Activated T-cell treated with anti-CD3 and anti-CD28 coated beads for 48 hours (primary cell): ENCODE measurements at regions not wholly inside any gene's neighbourhood (a gene's known extent, or its start where the extent isn't known, plus 50 kb on each side); places are given as distances from the start of the nearest gene placed in this dataset.

ENCODE experiments used
- DNase-seq: peaks from one replicate; pipeline ENCODE4 v3.0.0-alpha.2; 2020; ENCODE audit warnings: low read depth

DNA sequence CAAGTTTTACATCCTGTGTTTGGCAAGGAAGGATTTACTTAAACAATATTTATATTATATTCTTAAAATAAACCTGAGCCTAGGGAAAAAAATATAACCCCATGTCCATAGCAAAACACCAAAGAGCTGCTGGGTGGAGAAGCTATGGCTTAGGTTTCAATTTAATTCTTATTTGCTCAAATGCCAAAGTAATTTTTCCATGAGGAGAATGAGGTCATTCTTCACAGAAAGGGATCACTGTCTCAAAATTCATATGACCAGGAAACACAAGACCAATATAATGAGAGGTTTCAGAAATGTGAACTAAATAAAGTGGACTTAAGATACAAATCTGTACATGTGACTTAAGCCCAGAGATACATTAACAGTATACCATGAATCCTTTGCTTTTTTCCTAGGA, 195.0 kb downstream of the PHLDA1 start:
- DNase-seq, result no peak

DNA sequence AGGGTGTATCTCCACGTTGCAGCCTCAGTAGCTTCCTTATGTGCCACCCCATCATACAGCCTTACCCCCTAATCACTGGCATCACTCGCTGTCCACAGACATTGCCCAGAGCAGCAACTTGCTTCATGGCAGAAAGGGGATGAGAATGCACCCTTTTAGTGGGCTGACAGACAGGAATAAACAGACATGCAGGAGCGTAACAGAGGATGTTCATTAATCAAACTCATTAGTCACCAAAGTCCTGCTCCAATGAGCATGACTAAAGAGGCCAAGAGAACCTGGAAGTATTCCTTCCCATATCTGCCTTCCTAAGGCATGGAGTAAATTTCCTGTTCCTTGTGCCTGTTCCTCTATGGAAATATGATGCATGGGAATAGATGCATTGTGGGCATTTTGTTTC, 197.0 kb downstream of the PHLDA1 start:
- DNase-seq, result no peak

DNA sequence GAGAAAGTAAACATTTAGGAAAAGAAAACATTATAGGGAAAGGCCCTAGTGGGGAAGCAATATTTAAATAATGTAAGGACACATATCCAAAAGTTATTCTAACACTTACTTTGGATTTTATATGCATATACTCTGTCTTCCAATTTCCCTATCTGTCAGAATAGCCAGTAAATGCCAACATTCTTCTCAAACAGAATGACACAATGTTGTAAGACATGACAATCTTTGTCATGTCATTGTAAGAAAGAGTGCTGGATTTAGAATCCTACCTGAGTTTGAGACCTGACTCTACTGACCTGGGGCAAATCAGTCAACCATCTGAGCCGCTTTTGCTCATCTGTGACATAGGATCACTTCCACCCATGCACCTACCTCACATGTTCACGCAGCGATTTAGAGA, 198.3 kb downstream of the PHLDA1 start:
- no peak for DNase-seq

DNA sequence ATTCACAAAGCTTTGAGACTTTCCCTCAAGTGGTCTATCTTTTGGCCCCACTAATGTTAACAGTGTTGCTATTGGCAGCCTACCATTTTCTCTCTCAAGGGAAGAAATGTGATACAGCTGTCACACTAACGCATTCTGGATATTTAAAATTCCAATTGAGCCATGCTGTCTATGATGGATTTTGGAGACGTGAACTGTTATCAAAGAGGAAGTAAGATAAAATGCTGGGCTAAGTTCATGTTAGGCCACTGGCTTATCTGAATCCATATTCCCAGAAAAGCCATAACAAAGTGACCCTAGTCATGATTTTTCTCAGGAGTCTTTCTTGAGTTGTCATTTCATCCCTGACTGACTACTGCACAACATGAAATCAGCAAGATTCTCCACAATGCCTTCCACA, 200.2 kb downstream of the PHLDA1 start:
- DNase-seq, result no peak

DNA sequence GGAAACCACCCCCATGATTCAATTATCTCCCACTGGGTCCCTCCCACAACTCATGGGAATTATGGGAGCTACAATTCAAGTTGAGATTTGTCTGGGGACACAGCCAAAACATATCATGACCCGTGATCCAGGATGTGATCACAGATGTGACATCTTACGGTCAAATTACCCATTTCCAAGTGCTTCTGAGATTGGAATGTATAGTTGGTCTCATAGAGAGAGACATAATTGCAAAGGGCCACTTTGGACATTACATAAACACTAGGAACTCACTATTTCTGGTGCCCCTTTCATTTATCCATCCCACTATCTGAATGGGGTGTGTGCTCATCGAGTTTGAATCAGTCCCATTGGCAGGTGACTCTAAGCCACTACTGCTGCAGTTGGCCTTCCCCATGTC, 204.5 kb downstream of the PHLDA1 start:
- DNase-seq, result no peak

DNA sequence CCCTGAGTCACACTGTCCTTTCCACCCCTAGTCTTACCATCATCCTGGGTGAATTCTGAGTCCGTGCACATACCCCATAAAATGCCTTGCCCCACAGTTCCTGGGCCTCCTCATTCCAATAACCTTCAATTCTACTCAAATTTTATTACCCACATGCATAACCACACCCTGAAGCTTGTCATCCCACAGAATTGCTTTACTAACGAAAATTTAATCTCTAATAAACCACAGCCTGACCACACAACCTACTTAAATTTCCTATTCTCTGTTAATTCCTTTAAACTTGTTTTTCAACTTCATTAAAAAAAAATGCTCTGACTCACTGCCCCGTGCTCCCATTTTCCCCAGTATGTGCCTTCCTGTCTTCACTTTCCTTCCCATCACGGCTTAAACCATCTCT, 205.9 kb downstream of the PHLDA1 start:
- no peak for DNase-seq

DNA sequence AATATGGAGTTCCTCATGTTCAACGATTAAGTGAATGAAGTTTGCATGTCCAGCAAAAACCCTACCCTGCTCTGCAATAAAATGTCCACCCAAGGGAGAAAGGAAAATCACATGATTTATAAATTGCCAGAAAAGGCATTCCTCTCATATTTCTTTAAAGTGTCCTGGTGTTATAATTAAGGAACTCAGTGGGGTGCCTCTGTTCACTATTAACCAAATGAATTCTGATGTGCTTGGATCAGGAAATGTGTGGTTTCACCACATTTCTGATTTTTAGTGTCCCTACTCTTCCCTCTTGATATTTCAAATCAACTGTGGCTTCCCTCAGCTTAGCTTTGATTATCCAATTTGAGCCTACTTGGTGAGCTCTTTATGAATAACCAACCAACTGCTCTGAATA, 208.1 kb downstream of the PHLDA1 start:
- DNase-seq, result no peak

DNA sequence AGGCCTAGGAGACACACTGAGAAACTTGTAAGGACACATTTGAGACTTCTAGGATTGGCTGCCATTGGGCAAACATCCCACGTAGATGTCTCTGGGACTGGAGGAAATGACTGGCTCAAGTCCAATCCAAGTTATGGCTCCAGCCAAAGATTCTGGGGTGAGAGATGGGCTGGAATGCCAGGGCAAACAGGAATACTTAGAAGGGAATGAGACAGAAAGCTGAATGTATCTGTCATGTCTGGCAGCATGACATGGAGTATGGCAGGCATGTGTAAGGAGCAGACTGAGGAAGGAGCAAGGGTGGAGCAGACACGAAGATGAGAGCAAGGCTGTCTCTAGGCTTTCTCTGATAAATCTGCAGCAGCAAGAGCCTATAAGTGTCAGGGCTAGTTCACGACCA, 209.2 kb downstream of the PHLDA1 start:
- DNase-seq, result no peak

DNA sequence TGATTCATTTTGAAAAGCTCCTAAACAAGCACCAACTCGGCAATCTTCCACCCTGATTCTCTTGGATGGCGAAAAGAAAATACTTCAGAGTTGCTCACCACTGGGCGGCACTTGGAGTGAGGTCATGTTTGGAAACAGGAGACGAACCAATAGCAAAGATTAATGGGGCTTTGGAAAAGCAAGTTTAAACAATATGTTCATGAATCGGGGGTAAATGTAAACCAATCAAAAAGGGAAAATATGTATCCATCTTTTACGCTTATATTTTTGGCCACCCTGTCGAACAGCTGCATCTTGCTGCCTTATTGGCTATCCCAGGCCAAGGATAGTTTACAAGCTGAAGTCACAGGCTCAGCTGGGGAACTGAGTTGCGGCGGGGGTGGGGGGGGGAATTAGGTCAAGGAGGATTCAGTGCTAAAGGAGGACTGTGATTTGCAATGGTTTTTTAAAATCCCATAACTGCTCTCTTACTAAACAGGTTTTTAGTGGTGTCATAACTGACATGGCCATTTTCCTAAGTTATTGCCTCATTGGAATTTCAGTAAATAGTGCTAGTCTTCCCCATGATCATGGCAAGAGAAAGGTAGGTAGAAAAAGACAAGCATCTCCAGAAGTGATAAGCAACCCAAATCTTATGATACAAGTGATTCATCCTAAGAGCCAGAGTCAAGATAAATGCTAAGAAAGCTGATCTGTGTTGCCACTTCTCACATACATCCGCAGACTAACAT, 210.6 kb downstream of the PHLDA1 start:
- DNase-seq, result no peak

DNA sequence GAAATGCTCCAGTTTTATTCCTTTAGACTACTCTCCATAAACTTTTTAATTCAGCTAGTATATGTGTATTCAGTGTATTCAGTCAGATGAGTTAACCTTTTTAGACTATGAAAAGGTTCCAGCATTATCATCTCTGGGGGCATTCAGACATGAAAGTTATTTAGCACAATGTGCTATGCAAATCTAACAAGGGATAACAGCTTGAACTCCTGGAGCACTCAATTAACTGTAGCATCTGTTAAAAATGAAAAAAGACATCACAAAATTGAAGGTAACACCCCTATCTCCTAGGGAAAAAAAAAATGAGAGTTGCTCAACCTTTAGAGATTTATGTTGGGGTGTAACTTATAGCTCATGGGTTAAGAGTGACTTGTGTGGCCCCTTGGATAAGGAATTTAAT, 211.5 kb downstream of the PHLDA1 start:
- no peak for DNase-seq

DNA sequence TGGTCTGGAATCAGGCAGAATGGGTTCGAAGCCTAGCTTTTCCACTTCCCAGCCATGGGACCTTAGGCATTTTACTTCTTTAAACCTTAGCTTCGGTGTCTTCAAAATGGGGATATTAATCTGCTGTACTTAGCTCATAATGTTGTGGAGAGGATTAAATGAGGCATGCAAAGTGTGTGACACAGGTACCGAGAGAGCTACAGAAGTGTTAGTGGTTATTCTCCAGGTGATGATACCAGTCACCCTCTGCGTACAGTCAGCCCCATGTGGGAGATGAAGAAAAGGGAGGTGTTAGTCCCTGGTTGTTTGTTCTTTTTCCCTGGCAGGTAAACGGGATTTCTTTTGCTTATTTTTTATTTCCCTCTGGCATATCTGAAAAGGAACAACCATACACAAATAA, 212.1 kb downstream of the PHLDA1 start:
- no peak for DNase-seq

DNA sequence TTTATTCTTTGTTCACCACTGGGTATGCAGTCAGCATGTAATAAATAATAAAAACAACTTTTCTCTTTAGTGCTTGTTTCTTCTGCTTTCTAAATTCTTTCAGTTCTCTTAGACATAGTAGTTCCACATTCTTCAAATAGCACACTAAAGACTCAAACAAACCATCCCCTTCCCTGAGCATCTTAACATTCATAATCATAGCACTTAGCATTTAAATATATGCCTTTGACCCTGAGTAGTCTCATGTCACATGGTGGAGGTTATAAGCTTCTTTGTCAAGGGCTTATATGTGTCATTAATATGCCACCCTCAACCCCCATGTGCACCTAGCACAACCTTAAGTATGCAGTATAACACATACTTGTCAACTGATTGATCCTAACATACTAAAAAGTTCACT, 212.7 kb downstream of the PHLDA1 start:
- DNase-seq, result no peak

DNA sequence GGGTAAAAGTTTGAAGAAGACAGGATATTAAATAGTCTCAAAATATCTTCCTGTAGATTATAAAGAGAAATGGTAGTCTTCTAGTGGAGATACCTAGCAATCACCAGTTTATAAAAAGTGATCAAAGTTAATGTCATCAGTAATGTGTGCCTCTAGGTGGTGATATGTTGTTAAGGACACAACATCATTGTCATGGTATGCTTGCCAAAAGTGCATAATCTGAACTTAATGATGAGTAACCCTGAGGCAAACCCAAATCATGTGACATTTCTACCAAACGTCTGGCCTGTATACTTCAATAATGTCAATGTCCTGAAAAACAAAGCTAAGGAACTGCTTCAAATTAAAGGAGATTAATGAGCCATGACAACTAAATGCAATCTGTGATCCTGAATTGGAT, 214.7 kb downstream of the PHLDA1 start:
- DNase-seq, result no peak

DNA sequence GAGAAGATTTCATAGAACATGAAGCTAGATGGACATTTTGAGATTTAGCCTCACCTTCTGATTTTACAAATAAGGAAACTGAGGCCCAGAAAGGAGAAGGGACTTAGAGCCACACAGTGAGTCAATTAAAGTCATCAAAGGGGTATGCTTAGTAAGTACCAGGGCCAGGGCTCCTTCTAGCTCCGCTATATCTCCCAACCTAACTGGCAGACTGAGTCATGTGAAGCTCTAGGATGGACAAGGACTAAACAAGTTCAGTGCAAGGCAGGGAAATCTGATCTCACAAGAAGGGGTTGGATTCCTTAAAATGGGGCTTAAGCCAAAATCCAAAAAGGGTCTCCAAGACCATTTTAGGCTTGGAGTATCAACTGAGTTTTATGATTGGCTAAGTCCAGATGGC, 215.8 kb downstream of the PHLDA1 start:
- no peak for DNase-seq

DNA sequence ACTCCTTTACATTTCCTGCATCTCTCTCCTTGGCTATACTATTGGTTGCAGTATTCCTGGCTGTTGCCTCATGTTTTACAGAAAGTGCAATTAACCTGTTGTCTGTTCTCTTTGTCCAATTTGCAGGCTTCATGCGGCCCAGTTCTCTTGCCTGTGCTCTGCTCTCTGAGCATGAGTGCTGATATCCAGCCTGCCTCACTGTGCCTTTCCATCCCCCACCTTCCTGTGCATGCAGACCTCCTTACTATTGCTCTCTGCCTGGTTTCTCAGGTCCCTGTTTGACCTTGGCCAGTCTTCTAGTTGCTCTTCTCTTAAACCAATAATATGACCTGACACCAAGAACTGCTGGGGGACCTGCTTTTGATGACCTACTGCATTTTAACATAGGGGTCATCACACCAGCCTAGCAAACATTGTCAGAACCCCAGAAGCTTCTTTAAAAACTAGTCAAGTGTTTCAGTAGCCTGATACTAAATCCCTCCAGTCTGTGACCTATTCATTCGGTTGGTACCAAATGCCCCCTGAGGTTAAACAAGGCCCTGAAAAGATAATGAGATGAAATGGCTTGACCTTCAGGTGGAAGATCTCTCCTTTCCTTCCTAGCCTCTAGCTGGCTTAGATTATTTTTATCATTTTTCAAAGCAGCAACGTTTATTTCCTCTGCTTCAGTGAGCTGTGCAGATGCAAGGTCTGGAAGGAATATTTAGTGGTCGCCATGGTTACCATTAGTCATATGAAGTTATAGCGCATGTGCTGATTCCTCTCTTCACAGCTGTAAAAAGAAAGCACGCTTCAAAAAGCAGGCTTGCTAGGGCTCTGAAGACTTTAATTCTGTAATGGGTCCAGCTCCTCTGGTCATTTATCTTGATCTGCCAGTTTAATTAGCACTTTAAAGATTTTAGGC, 216.5 kb downstream of the PHLDA1 start:
- no peak for DNase-seq

DNA sequence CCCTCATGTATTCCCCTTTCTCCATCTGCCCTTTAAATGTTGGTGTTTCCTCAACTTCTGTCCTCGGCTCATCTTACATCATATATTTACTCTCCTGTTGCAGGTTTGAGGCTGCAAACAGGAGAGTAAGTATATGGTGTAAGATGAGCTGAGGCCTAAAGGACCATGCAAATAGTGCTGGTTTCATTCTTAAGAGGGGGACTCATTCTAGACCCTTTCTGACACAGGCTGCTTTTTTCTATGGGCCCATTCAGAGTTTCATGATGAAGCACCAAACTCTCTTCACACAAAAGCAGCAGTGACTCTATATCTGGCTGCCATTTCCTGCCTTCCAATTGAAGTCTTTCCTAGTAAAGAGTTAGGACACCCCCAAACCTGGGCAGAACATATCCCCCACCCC, 218.5 kb downstream of the PHLDA1 start:
- DNase-seq, result no peak

DNA sequence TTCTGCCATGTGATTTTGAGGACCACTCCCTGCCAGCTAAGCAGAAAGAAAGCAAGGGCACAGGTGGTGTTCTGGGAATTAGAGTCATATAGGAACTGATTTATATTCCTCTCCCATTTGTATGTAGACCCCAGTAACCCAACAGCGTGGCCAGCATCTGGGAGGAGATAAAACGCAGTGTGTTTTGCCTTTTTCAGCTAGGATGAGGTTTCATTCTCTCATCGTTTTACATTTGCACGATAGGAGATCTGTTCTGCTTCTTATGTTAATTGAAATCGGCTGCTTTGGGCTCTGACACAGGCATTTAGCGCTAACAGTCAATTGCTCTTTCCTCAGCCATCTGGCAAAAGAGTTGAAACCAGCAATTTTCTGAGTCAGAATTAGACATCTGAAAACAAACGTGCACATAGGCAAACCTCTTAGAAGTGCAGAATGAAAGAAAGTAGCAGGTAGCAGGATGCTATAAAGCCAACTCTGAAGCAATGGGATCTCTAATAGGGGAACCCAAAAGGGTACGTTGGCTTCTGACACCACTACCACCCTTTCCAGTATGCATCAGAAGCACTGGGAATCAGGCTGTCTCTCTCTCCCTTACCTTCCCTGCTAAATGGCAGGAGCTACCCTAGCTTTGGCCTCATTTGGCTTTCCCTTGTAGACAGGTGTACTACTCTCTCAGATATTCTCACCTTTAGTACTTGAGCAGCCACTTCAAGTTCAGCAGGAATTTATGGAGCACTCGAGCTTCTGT, 219.1 kb downstream of the PHLDA1 start:
- no peak for DNase-seq

DNA sequence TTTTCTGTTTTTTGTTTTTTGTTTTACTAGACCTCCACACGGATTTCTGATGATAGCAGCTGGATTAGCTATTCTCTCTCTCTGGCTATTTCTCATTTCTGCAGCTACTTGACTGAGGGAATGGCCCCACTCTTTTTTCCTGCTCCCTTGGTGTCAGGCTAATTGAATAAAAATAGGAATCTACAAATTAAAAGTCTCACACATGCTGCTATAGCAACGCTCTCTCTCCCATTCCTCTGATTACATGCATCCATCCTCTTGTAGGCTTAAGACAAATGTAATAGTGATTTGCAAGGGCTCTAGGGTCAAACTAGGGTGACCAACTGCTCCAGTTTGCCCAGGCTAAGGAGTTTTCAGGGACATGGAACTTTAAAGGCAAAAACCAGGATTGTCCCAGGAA, 221.8 kb downstream of the PHLDA1 start:
- no peak for DNase-seq

DNA sequence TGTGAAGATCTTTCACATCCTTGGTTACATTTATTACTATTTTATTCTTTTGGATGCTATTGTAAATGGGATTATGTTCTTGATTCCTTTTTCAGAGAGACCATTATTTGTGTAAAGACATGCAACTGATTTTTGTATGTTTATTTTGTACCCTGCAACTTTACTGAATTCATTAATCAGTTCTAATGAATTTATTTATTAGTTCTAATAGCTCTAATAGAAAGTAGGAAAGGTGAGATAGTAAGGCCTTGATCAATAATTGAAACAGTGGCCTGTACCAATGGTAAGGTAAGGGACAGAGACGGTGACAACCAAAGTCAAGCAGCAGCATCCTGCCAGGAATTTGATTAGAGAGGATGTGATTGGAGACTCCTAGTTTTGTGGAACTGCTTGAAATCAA, 224.1 kb downstream of the PHLDA1 start:
- no peak for DNase-seq

DNA sequence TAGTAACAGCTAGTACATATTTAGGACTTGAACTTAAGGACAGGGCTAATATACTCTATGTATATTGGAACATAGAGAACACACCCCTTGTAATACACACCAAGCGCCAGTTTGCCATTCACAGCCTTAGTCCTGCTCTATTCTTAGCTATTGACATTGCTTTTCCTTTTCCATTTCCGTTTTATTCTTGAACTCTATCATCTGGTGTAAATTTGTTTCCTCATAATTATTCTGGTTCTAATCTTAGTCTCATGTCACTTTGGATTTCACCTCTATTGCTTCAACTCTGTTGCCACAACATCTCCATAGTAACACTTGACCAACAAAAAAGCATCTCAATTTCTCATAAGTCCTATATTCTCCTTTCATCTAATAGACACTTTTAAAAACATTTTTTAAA, 225.7 kb downstream of the PHLDA1 start:
- no peak for DNase-seq

DNA sequence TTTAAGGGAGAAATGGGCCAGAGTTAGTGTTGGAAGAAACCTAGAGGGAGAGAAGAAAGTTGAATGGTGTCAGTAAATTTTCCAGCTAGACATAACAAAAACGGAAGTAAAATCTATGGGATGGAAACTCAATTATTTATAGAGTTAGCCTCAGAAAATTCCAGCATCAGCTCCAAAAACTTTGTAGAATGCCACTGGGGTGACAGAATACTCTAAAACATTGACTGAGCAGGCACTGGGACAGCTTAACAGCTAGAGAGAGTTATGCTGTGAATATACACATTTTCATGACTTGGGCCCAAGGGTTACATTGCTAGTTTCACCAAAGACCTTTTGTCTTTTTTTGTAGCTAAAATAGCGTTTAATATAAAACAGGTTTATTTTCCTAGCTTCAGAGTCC, 226.3 kb downstream of the PHLDA1 start:
- DNase-seq, result no peak

DNA sequence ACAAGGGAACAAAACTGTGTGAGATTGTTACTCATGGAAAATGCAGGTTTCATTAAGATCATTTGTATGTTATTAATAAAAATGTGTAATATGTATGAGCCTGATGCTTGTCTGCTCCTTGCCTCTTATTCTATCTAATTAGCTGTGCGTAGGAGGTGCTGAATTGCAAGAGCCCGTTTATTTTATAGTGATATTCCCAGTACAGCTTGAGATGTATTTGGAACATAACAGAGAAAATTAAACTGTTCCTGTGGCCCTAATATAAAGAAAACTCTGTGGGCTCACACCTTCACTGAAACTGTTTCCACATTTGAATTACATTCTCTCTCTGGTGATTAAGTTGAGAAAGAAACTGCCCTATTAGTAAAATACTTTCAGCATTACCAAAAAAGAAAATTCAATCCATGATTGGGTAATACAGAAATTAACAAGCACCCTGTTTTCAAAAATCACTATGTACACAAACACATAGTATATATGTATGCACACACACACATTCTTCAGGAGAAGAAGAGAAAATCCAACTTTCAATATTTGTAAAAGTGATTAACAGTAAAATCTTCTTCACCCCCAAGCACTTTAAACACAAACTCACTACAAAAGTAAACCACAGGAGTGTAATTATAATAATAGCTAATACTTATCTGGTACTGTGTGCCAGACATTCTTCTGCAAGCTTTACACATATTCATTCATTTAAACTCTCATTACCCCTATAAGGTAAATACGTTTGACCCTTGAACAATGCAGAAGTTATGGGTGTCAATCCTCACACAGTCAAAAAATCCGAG, 233.2 kb downstream of the PHLDA1 start:
- no peak for DNase-seq
